NCI-H510A (cell line): ENCODE measurements at regions not wholly inside any gene's neighbourhood (a gene's known extent, or its start where the extent isn't known, plus 50 kb on each side); places are given as distances from the start of the nearest gene placed in this dataset.
"Not testable (repeated sequence)": the region's sequence is repeated elsewhere in the genome, so short reads cannot be mapped to it uniquely, and the experiment has no call there.

Source experiments
- DNase-seq: peaks from one replicate; lab custom pipeline; 2025; lab: John Stamatoyannopoulos, UW

- no peak for DNase-seq
Measured at GRCh38 chr6:167408235-167408869, 83.5 kb downstream of the TTLL2 start.

GRCh38 chr6:167409079-167409478, 84.2 kb downstream of the TTLL2 start:
- DNase-seq: no peak

DNA sequence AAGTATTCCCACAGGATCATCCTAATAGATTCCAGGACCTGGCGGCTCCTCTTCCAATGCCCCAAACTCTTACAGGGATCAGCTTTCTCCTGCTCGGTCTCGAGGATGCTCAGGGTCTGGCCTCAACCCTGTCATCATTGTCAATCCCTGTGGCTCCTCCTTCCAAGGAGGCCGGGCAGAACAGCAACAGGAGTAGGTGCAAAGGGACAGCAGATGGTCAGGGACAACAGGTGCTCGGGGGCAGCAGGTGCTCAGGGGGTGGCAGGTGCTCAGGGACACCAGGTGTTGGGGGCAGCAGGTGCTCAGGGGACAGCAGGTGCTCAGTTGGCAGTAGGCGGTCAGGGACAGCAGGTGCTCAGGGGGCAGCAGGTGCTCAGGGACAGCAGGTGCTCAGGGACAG, 84.8 kb downstream of the TTLL2 start:
- DNase-seq: no peak

GRCh38 chr6:167410462-167410861, 85.6 kb downstream of the TTLL2 start:
- DNase-seq: no peak

DNA sequence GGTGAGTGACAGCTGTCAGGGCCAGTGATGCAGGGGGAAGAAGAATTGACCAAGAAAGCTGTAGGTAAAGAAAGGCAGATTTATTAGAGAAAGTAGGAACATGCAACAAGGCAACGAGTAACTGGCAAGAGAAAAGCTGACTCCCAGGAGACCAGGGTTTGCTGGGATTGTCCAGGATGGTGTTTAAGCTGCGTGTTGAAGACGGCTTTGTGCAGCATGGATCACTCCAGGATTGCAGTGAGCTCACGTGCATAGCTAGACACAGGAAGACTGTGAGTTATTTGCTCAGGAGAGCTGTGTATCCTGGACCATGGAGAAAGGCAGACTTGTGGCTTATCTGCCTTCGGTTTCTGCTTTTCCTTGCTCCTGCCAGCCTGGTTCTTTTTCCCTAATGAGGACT, 87.6 kb downstream of the TTLL2 start:
- no peak for DNase-seq

GRCh38 chr6:167415441-167415961, 90.6 kb downstream of the TTLL2 start:
- no peak for DNase-seq

DNA sequence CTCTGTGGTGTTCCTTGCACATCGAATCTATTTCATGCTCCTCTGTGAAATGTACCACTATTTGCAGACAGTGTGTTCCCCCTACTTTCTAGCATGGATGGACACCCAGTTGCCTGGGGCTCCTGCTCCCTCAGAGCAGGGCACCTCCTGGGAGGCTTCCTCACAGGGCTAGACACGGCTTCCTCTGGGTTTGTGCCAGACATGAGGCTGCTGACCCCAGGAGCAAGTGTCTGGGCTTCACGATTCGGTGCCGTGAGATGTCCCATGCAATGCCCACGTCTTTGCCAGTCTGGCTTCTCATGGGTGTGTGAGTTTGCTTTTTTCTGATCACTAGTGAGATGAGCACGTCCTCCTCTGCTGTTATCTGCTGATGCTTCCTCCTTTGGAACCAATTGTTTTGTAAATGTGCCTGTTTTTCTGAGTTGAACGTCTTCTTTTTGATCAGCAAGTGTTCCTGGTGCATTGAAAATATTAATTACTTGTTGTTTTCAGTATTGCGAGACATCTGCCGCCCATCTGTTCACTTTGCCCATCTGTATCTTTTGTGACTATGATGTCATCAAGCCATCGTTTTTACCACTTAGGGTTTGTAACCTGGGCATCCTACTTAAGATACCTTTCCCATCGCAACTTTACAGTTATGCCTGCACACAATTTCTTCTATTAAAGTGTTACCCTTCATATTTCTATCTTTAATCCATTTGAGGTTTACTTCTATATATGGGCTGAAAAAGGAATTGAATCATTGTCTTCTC, 92.0 kb downstream of the TTLL2 start:
- no peak for DNase-seq

DNA sequence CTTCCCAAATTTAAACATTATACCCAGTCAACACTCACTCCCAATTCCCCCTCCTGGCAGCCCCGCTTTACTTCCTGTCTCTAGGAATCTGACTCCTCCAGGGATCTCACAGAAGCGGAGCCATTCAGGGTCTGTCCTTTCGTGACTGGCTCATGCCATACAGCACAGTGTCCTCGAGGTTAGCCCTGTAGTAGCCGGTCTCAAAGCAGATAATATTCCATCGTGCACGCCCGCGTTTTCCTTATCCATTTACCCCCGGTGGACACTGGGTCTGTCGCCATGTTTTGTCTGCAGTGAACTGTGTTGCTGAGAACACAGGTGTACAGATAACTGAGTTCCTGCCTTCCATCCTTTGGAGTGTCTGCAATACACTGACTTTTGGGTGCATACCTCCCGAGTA, 95.3 kb downstream of the TTLL2 start:
- DNase-seq: no peak

DNA sequence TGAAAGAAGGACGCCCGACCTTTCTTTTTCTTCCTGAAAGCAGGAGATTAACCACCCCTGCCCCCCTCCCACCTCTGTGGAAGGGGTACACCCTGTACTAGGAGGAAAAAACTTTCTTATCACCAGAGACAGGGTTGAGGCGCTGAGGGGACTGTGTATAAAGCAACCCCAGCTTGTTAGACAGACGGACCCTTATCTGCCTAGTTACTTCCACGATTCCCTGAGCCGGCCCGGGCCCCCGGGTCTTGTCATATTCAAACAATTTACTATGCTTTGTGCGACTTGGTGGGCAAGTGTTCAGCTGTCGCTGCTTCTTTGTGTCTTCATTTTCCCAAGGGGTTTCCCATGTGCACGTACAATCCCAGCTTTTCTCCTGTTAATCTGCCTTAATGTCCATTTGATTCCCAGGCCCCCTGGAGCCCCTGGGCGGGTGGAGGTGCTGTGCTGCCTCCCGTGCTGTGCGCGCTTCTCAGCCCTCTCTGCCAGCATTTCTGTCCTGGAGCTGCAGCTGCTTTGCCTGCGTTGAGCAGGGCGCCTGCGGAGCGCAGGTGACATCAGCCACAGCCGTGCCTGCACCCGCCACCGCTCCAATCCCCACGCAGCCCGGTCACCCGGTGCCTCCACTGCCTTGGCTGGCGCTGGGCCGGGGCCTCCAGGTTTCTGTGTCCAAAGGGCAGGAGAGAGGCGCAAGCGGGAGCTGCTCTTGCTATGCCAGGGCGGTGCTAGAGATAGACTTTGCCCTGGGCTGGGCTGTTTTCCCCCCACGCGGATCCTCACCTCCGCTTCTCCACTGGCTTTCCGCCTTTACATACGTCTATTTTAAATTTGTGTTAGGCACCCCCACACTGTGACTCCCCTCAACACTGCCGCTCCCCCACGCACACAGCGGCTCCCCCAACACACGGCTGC, 96.2 kb downstream of the TTLL2 start:
- no peak for DNase-seq

DNA sequence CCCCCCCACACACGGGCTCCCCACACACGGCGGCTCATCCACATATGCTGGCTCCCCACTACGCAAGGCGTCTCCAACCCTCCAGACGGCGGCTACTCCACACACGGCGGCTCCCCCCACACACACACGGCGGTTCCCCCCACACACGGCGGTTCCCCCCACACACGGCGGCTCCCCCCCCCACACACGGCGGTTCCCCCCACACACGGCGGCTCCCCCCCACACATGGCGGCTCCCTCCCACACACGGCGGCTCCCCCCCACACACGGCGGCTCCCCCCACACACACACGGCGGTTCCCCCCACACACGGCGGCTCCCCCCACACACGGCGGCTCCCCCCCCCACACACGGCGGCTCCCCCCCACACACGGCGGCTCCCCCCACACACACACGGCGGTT, 97.1 kb downstream of the TTLL2 start:
- DNase-seq: not testable (repeated sequence)

GRCh38 chr6:167422934-167423333, 98.0 kb downstream of the TTLL2 start:
- no peak for DNase-seq

- no peak for DNase-seq
Measured at GRCh38 chr6:167424060-167424673, 99.3 kb downstream of the TTLL2 start.

DNA sequence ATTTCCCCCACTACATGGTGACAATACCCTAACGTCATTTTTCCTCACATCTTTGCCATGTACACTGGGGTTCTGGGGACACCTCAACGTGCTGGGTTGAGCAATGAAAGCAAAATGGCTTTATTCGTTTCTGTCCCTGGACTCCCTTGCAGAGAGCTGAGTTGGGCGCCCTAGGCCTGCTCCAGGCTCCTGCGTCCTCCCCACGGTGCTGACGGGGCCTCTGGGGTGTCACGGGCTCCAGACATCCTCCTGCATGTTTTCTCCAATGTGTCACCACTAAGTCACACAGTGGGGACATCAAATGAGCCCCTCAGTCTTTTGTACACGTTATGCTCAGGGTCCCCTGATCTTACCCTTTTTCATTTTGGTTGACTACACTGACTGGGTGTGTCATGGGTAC, 99.8 kb downstream of the TTLL2 start:
- no peak for DNase-seq

DNA sequence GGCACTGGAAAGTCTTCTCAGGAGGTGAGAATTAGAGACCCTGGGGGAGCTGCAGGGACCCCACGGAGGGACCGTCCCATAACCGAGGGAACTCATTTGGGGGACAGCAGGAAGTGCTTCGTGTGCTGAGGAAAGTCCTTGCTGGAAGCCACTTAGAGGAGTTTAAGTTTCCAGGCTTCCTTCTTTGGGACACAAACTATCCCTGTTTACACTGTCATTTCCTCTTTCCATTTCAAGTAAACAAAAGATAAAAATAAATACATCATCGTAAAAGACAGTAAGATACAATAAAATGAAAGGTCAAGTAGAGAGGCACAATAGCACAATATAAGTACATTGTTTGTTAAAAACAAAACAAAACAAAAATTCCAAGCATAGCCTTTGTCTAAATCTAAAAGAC, 101.2 kb downstream of the TTLL2 start:
- DNase-seq: no peak

DNA sequence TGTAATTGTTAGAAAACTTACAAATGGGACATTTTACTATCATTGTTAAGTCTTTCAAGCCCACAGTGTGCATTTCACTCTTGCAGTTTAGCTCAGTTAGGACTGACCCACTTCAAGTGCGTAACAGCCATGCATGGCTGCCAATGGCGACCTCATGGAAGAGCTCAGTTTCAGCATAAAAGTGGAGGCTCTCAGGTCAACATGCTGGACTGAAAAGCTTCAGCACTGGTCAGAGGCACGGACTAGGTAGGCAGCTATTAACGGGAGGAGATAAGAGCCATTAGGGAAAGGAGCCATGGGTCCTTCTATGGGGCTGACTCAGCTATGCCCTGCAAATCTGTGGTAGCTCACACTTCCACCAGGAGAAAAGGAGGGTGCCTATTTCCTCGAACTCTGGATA, 101.8 kb downstream of the TTLL2 start:
- no peak for DNase-seq

DNA sequence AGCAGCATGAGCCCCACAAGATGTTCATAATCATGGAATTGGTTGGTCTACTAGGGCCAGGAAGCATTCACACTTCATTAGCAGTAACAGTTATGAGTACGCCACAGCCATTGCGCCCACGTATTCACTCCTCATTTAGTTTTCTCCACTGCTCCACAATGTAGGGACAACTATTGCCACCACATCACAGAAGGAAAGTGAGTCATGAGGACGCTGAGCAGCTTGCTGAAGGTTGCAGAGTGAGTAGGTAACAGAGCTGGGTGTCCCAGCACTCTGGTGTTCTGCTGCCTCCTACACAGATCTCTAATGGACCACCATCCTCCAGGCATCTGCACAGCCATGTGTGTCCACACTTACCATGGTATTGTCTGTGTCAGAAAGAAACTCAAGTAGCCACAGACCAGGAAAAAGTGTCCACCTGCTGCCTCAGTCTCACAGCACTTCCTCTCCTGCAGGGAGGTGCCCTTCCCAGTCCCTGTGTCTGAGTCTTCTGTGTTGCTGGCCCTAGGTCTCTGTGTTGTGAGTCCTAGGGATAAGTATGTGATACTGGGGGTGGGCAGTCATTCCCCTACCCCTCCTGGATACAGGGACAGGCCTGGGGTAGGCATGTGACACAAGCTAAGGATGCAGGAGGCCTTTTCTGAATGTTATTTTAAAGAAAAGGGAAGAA, 103.9 kb downstream of the TTLL2 start:
- no peak for DNase-seq

DNA sequence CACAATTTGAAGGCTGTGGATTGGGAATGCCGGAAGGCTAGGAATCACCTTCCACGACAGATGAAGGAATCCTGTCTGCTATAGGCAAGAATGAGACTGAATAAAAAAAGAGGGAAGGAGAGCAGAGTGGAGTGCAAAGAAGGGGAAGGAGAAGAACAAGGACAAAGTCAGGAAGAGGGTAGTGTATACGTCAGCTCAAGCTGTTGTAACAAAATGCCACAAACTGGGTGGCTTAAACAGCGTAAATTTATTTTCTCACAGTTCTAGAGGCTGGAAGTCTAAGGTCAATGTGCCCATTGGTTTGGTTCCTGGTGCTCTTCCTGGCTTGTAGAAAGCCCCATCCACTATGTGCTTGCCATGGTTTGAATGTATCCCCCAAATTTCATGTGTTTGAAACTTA, 104.5 kb downstream of the TTLL2 start:
- DNase-seq: no peak

GRCh38 chr6:167435209-167435728, 110.4 kb downstream of the TTLL2 start:
- DNase-seq: no peak

GRCh38 chr6:167437888-167438484, 113.1 kb downstream of the TTLL2 start:
- no peak for DNase-seq

- peak; percentile 37 for DNase-seq
Measured at GRCh38 chr6:167441715-167442206, 116.9 kb downstream of the TTLL2 start.

GRCh38 chr6:167442245-167442644, 117.4 kb downstream of the TTLL2 start:
- DNase-seq: no peak
